Adrenal gland (tissue), 9 donors: ENCODE measurements at regions not wholly inside any gene's neighbourhood (a gene's known extent, or its start where the extent isn't known, plus 50 kb on each side); places are given as distances from the start of the nearest gene placed in this dataset.

ENCODE experiments used
- DNase-seq, 7 donors: peaks; one replicate each; pipeline ENCODE4 v3.0.0-alpha.2; 2019 to 2020
- H3K27ac ChIP-seq, 5 donors: fragments of 200-600 bp; sonication (generic) in 4 of 5; 1 replicate in 3 of 5; 2 replicates in 2 of 5; pipeline versions ENCODE4 v1.5.1 to v1.8.0; 2016 to 2020; ENCODE audit warnings: mild to moderate bottlenecking in 1 of 5
- H3K27me3 ChIP-seq: fragments of 200-600 bp; 2 replicates; pipeline ENCODE4 v1.8.0; 2021
- H3K36me3 ChIP-seq, 2 donors: fragments of 200-600 bp; replicated peaks in 1 of 2; 1 replicate in 1 of 2; 2 replicates in 1 of 2; pipeline versions ENCODE4 v1.5.1 to v1.8.0; 2018 to 2022
- H3K4me1 ChIP-seq, 2 donors: fragments of 200-600 bp; replicated peaks in 1 of 2; 1 replicate in 1 of 2; 2 replicates in 1 of 2; pipeline versions ENCODE4 v1.5.1 to v1.8.0; 2018 to 2021
- H3K4me3 ChIP-seq, 4 donors: fragments of 200-600 bp; sonication (generic) in 3 of 4; one replicate each; pipeline ENCODE4 v1.5.1; 2016 to 2018
- H3K9me3 ChIP-seq, 3 donors: fragments of 200-600 bp; sonication (generic) in 1 of 3; replicated peaks in 1 of 3; 1 replicate in 2 of 3; 2 replicates in 1 of 3; pipeline versions ENCODE4 v1.5.1 to v1.8.0; 2016 to 2021
- CTCF ChIP-seq, 6 experiments: fragments of 450-650 bp in 4 of 6; fragments of 200-600 bp in 2 of 6; sonication (generic) in 1 of 6; IDR thresholded peaks; 1 replicate in 5 of 6; 2 replicates in 1 of 6; pipeline versions ENCODE4 v1.5.1 to v1.8.0; 2016 to 2021; ENCODE audit warnings: antibody characterized with exemption in 6 of 6, mild to moderate bottlenecking in 2 of 6, moderate library complexity in 1 of 6
- POLR2A ChIP-seq, 2 donors: fragments of 450-650 bp; IDR thresholded peaks; one replicate each; pipeline ENCODE4 v1.6.1; 2017; ENCODE audit warnings: antibody characterized with exemption in 2 of 2, mild to moderate bottlenecking in 2 of 2, moderate library complexity in 1 of 2
- WGBS, 4 donors: extraction: QIAGEN DNeasy Blood & Tissue Kit in 2 of 4; methylation state at CpG; one replicate each; pipeline versions ENCODE4 v1.1.5 to v1.1.7; 2013 to 2017; 5-methylcytosine and 5-hydroxymethylcytosine counted together
- intact Hi-C, 2 donors: fragments of 100-400 bp; cut with DNase I; formaldehyde crosslinking; loops; one replicate each; pipeline versions ENCODE4 v1.14.1 to v1.15.0; 2022 to 2023
- donor health status: healthy with polysubstance abuse.
- donor health status: Bipolar disorder and iron deficiency.
- donor health status: DM: yes; HTN: yes; CAD: no.
- donor health status: DM: no; HTN: no; CAD: no.
- donor health status: DM: no; HTN: no; CAD: no.

DNA sequence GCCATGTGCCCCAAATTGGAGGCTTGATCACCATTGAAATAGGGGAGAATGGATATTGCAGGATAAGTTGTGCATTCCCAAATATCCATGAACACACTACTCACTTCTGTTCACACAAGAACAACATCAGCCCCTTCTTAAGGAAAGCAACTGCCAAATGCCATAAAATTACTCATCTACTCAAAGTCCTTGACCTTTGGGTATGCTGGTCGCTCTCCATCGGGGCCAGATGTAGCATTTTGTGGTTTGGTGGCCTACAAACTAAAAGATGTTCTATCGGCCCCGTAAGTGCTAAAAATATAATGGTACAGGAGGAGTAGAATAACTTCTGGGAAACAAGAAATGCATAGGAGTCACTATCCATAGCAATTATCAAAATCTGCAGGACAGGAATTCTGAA, 362.6 kb downstream of the AEBP2 start:
- Histone ChIP-seq H3K36me3 (no peaks in the 10 kb centered on the region), H3K27me3 (no peaks in the 10 kb centered on the region), H3K4me1 (peaks cover 0 to 15% of the 10 kb centered on the region in 2 donors), H3K9me3 (no peaks in the 10 kb centered on the region), H3K27ac (no peak overlapping the region), H3K4me3 (no peak overlapping the region)
- no peak for TF ChIP-seq CTCF (IDR thresholded peaks at IDR 0.05)
- no peak for TF ChIP-seq POLR2A (IDR thresholded peaks at IDR 0.05)
- 44 to 60% (median 51%) methylated on average over 4 of the region's 4 CpGs for WGBS, 4 donors
- no peak for DNase-seq
- intact Hi-C loops = no loop called here

- Histone ChIP-seq H3K27ac (no peak overlapping the region), H3K4me1 (peaks cover 0 to 15% of the 10 kb centered on the region in 2 donors), H3K9me3 (no peaks in the 10 kb centered on the region), H3K4me3 (no peak overlapping the region), H3K27me3 (no peaks in the 10 kb centered on the region), H3K36me3 (no peaks in the 10 kb centered on the region)
- 81 to 96% (median 90%) methylated on average over 2 of the region's 2 CpGs for WGBS, 4 donors
- intact Hi-C loops = no loop called here
- no peak for TF ChIP-seq POLR2A (IDR thresholded peaks at IDR 0.05)
- no peak for TF ChIP-seq CTCF (IDR thresholded peaks at IDR 0.05)
- no peak for DNase-seq
Observed at GRCh38 chr12:19802915-19803314, 363.6 kb downstream of the AEBP2 start.

GRCh38 chr12:19804737-19805136, 365.4 kb downstream of the AEBP2 start:
- Histone ChIP-seq H3K27me3 (no peaks in the 10 kb centered on the region), H3K27ac (no peak overlapping the region), H3K4me1 (peaks cover 0 to 15% of the 10 kb centered on the region in 2 donors), H3K4me3 (no peak overlapping the region), H3K9me3 (no peaks in the 10 kb centered on the region), H3K36me3 (no peaks in the 10 kb centered on the region)
- TF ChIP-seq POLR2A (IDR thresholded peaks at IDR 0.05) (no peak), CTCF (IDR thresholded peaks at IDR 0.05) (no peak)
- 77 to 85% (median 83%) methylated on average over 1 of the region's 1 CpG for WGBS, 4 donors
- intact Hi-C loops = no loop called here
- no peak for DNase-seq

GRCh38 chr12:19808371-19808770, 369.1 kb downstream of the AEBP2 start:
- H3K36me3 ChIP-seq = no peaks in the 10 kb centered on the region
- no peak overlapping the region for H3K4me3 ChIP-seq
- no peak overlapping the region for H3K27ac ChIP-seq
- no peaks in the 10 kb centered on the region for H3K4me1 ChIP-seq
- H3K27me3 ChIP-seq = no peaks in the 10 kb centered on the region
- no peak for DNase-seq
- WGBS, 4 donors = 78 to 83% (median 81%) methylated on average over 2 of the region's 2 CpGs
- no peaks in the 10 kb centered on the region for H3K9me3 ChIP-seq
- TF ChIP-seq POLR2A (IDR thresholded peaks at IDR 0.05) (no peak), CTCF (IDR thresholded peaks at IDR 0.05) (no peak)
- intact Hi-C loops = no loop called here
